Heart left ventricle (tissue), 13 donors: ENCODE measurements at regions not wholly inside any gene's neighbourhood (a gene's known extent, or its start where the extent isn't known, plus 50 kb on each side); places are given as distances from the start of the nearest gene placed in this dataset.

ENCODE experiments used
- CTCF ChIP-seq, 12 donors: fragments of 200-600 bp; sonication (generic) in 4 of 12; IDR thresholded peaks; one replicate each; pipeline versions ENCODE4 v1.5.0 to v1.8.0; 2018 to 2022; ENCODE audit warnings: antibody characterized with exemption in 12 of 12, mild to moderate bottlenecking in 5 of 12
- POLR2A ChIP-seq, 2 donors: fragments of 450-650 bp; IDR thresholded peaks; one replicate each; pipeline ENCODE4 v1.6.1; 2017; ENCODE audit warnings: antibody characterized with exemption in 2 of 2, mild to moderate bottlenecking in 2 of 2, moderate library complexity in 2 of 2
- donor health status: ischemic (EF 13 %, LVEDD 7.1; RV severe dilation, severe dysfunction).
- donor health status: DM: no; HTN: yes; CAD: no.
- donor health status: DM: no; HTN: no; CAD: no.
- donor health status: ischemic (EF 25% LVEDD 6.9; RV normal size, moderate dysfunction).
- donor health status: ischemic (EF 25% LVEDD 5.7; RV mildly dilated, moderate dysfunction).
- donor health status: ischemic (EF 35%, LVEDD 5.7; RV mildly dilated, moderate dysfunction).
- donor health status: nonischemic (EF 11% LVEDD 7.7; RV severe dilation, severe dysfunction).
- donor health status: DM: yes; HTN: yes; CAD: no.
- donor health status: PGD.
- donor health status: ischemic (EF 29% LVEDD 5.4; RV normal size, mild dysfunction).
- donor health status: nonischemic (EF 23%, LVEDD 6.1; RV moderate dilation, normal function).

- no peak for TF ChIP-seq CTCF (IDR thresholded peaks at IDR 0.05)
- TF ChIP-seq POLR2A (IDR thresholded peaks at IDR 0.05), result no peak
Observed at GRCh38 chr11:111077530-111078322, 167.8 kb upstream of the POU2AF2 start.
